ENCODE measurements at regions not wholly inside any gene's neighbourhood (a gene's known extent, or its start where the extent isn't known, plus 50 kb on each side); places are given as distances from the start of the nearest gene placed in this dataset.

DNA sequence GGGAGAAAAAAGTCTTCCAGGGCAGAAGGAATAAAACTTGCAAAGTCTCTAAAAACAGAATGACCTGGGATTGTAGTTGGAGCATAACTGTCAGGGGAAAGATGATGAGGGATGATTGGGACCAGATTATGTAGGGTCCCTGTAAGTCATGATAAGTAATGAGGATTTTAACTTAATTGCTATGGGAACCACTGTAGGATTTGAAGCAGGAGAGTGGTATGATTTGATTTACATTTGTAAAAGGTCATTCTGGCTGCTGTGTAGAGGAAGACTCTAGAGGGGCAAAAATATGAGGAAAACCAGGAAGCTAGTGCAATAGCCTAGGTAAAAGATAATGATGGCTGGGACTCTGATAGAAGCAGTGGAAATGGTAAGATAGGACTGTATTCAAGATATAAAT is 900.2 kb downstream of the DIAPH3 start:
- TF ChIP-seq, protein P1, sequence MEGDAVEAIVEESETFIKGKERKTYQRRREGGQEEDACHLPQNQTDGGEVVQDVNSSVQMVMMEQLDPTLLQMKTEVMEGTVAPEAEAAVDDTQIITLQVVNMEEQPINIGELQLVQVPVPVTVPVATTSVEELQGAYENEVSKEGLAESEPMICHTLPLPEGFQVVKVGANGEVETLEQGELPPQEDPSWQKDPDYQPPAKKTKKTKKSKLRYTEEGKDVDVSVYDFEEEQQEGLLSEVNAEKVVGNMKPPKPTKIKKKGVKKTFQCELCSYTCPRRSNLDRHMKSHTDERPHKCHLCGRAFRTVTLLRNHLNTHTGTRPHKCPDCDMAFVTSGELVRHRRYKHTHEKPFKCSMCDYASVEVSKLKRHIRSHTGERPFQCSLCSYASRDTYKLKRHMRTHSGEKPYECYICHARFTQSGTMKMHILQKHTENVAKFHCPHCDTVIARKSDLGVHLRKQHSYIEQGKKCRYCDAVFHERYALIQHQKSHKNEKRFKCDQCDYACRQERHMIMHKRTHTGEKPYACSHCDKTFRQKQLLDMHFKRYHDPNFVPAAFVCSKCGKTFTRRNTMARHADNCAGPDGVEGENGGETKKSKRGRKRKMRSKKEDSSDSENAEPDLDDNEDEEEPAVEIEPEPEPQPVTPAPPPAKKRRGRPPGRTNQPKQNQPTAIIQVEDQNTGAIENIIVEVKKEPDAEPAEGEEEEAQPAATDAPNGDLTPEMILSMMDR (IDR thresholded peaks at IDR 0.05) = no peak
- TF ChIP-seq POLR2A (IDR thresholded peaks at IDR 0.05) = no peak
